Activated CD4-positive, alpha-beta memory T cell treated with anti-CD3 and anti-CD28 coated beads for 36 hours (primary cell): ENCODE measurements at regions not wholly inside any gene's neighbourhood (a gene's known extent, or its start where the extent isn't known, plus 50 kb on each side); places are given as distances from the start of the nearest gene placed in this dataset.

Experiments
- CTCF ChIA-PET: fragments of 350-600 bp; sonication (Branson Sonifier 250); formaldehyde crosslinking; loops from one replicate; lab custom pipeline; 2021; ENCODE audit warnings: antibody characterized with exemption, inconsistent platforms; lab: Charles Lee
- POLR2A ChIA-PET: fragments of 350-600 bp; sonication (Branson Sonifier 250); formaldehyde crosslinking; loops from one replicate; lab custom pipeline; 2021; ENCODE audit warnings: antibody characterized with exemption; lab: Charles Lee
- DNase-seq: peaks from one replicate; pipeline ENCODE4 v3.0.0-alpha.2; 2020
- H3K27ac Mint-ChIP-seq: one replicate; pipeline ENCODE4 v1.8.0; 2021; ENCODE audit warnings: mixed read lengths
- H3K27me3 Mint-ChIP-seq: one replicate; pipeline ENCODE4 v1.8.0; 2021; ENCODE audit warnings: mixed read lengths
- H3K36me3 Mint-ChIP-seq: one replicate; pipeline ENCODE4 v1.8.0; 2021; ENCODE audit warnings: mixed read lengths
- H3K4me1 Mint-ChIP-seq: one replicate; pipeline ENCODE4 v1.8.0; 2021; ENCODE audit warnings: low read depth, mixed read lengths
- H3K4me3 Mint-ChIP-seq: one replicate; pipeline ENCODE4 v1.8.0; 2021; ENCODE audit warnings: mild to moderate bottlenecking, mixed read lengths
- H3K9me3 Mint-ChIP-seq: one replicate; pipeline ENCODE4 v1.8.0; 2021; ENCODE audit warnings: mixed read lengths
- intact Hi-C: fragments of 100-400 bp; cut with micrococcal nuclease; formaldehyde crosslinking; loops from one replicate; pipeline ENCODE4 v1.15.1; 2023

- CTCF ChIA-PET = no interaction called here
- intact Hi-C loops = no loop called here
- Mint-ChIP-seq H3K27me3 (no peaks in the 10 kb centered on the region), H3K27ac (no peak overlapping the region), H3K9me3 (no peaks in the 10 kb centered on the region), H3K4me1 (no peaks in the 10 kb centered on the region), H3K4me3 (no peak overlapping the region), H3K36me3 (no peaks in the 10 kb centered on the region)
- no peak for DNase-seq
- POLR2A ChIA-PET = no interaction called here
Observed at GRCh38 chr9:118170032-118170955, 466.1 kb downstream of the TLR4 start.

GRCh38 chr9:118177241-118177640 lies 473.0 kb downstream of the TLR4 start:
- Mint-ChIP-seq H3K9me3 (no peaks in the 10 kb centered on the region), H3K27me3 (no peaks in the 10 kb centered on the region), H3K36me3 (no peaks in the 10 kb centered on the region), H3K4me1 (no peaks in the 10 kb centered on the region), H3K4me3 (no peak overlapping the region), H3K27ac (no peak overlapping the region)
- ChIA-PET CTCF (no interaction called here), POLR2A (no interaction called here)
- intact Hi-C loops = no loop called here
- no peak for DNase-seq

GRCh38 chr9:118183576-118183975 lies 479.4 kb downstream of the TLR4 start:
- intact Hi-C loops = no loop called here
- no peaks in the 10 kb centered on the region for H3K4me1 Mint-ChIP-seq
- H3K27me3 Mint-ChIP-seq = no peaks in the 10 kb centered on the region
- no peak for DNase-seq
- ChIA-PET POLR2A (no interaction called here), CTCF (no interaction called here)
- H3K4me3 Mint-ChIP-seq = no peak overlapping the region
- H3K27ac Mint-ChIP-seq = no peak overlapping the region
- H3K36me3 Mint-ChIP-seq = no peaks in the 10 kb centered on the region
- peaks cover 7% of the 10 kb centered on the region for H3K9me3 Mint-ChIP-seq

- intact Hi-C loops = no loop called here
- ChIA-PET POLR2A (no interaction called here), CTCF (no interaction called here)
- DNase-seq = no peak
- peaks cover 10% of the 10 kb centered on the region for H3K9me3 Mint-ChIP-seq
- H3K4me1 Mint-ChIP-seq = no peaks in the 10 kb centered on the region
- no peak overlapping the region for H3K27ac Mint-ChIP-seq
- no peaks in the 10 kb centered on the region for H3K27me3 Mint-ChIP-seq
- H3K36me3 Mint-ChIP-seq = no peaks in the 10 kb centered on the region
- H3K4me3 Mint-ChIP-seq = no peak overlapping the region
Observed at GRCh38 chr9:118187408-118187807, 483.2 kb downstream of the TLR4 start.

- H3K27me3 Mint-ChIP-seq = no peaks in the 10 kb centered on the region
- POLR2A ChIA-PET = no interaction called here
- no peak for DNase-seq
- no peaks in the 10 kb centered on the region for H3K4me1 Mint-ChIP-seq
- peaks cover 8% of the 10 kb centered on the region for H3K9me3 Mint-ChIP-seq
- intact Hi-C loops = no loop called here
- H3K36me3 Mint-ChIP-seq = peaks cover 2% of the 10 kb centered on the region
- no peak overlapping the region for H3K4me3 Mint-ChIP-seq
- no peak overlapping the region for H3K27ac Mint-ChIP-seq
- CTCF ChIA-PET = no interaction called here
Observed at GRCh38 chr9:118189615-118190014, 485.4 kb downstream of the TLR4 start.

- intact Hi-C loops = no loop called here
- no peak overlapping the region for H3K4me3 Mint-ChIP-seq
- peaks cover 2% of the 10 kb centered on the region for H3K36me3 Mint-ChIP-seq
- H3K9me3 Mint-ChIP-seq = peaks cover 8% of the 10 kb centered on the region
- H3K4me1 Mint-ChIP-seq = no peaks in the 10 kb centered on the region
- no peak for DNase-seq
- CTCF ChIA-PET = no interaction called here
- H3K27ac Mint-ChIP-seq = no peak overlapping the region
- no peaks in the 10 kb centered on the region for H3K27me3 Mint-ChIP-seq
- POLR2A ChIA-PET = no interaction called here
Observed at GRCh38 chr9:118192807-118193206, 488.6 kb downstream of the TLR4 start.

GRCh38 chr9:118209343-118209742 lies 505.1 kb downstream of the TLR4 start:
- no peaks in the 10 kb centered on the region for H3K36me3 Mint-ChIP-seq
- H3K27me3 Mint-ChIP-seq = no peaks in the 10 kb centered on the region
- no peak overlapping the region for H3K27ac Mint-ChIP-seq
- DNase-seq = no peak
- POLR2A ChIA-PET = no interaction called here
- CTCF ChIA-PET = no interaction called here
- no peak overlapping the region for H3K4me3 Mint-ChIP-seq
- intact Hi-C loops = no loop called here
- H3K9me3 Mint-ChIP-seq = peaks cover 5% of the 10 kb centered on the region
- H3K4me1 Mint-ChIP-seq = no peaks in the 10 kb centered on the region

GRCh38 chr9:118215549-118215948 lies 511.3 kb downstream of the TLR4 start:
- H3K4me3 Mint-ChIP-seq = no peak overlapping the region
- H3K36me3 Mint-ChIP-seq = no peaks in the 10 kb centered on the region
- H3K9me3 Mint-ChIP-seq = no peaks in the 10 kb centered on the region
- H3K4me1 Mint-ChIP-seq = no peaks in the 10 kb centered on the region
- intact Hi-C loops = no loop called here
- H3K27ac Mint-ChIP-seq = no peak overlapping the region
- CTCF ChIA-PET = no interaction called here
- DNase-seq = no peak
- POLR2A ChIA-PET = no interaction called here
- no peaks in the 10 kb centered on the region for H3K27me3 Mint-ChIP-seq

GRCh38 chr9:118222375-118222774 lies 518.2 kb downstream of the TLR4 start:
- Mint-ChIP-seq H3K27me3 (no peaks in the 10 kb centered on the region), H3K9me3 (no peaks in the 10 kb centered on the region), H3K4me1 (no peaks in the 10 kb centered on the region), H3K36me3 (no peaks in the 10 kb centered on the region), H3K27ac (no peak overlapping the region), H3K4me3 (no peak overlapping the region)
- intact Hi-C loops = no loop called here
- DNase-seq = no peak
- ChIA-PET CTCF (no interaction called here), POLR2A (no interaction called here)

GRCh38 chr9:118223111-118223510 lies 518.9 kb downstream of the TLR4 start:
- Mint-ChIP-seq H3K36me3 (no peaks in the 10 kb centered on the region), H3K9me3 (no peaks in the 10 kb centered on the region), H3K27me3 (no peaks in the 10 kb centered on the region), H3K4me1 (no peaks in the 10 kb centered on the region), H3K4me3 (no peak overlapping the region), H3K27ac (no peak overlapping the region)
- intact Hi-C loops = no loop called here
- no peak for DNase-seq
- POLR2A ChIA-PET = no interaction called here
- CTCF ChIA-PET = no interaction called here

GRCh38 chr9:118230329-118230728 lies 526.1 kb downstream of the TLR4 start:
- Mint-ChIP-seq H3K27me3 (no peaks in the 10 kb centered on the region), H3K36me3 (no peaks in the 10 kb centered on the region), H3K27ac (no peak overlapping the region), H3K9me3 (peaks cover under 1% of the 10 kb centered on the region), H3K4me3 (no peak overlapping the region), H3K4me1 (no peaks in the 10 kb centered on the region)
- intact Hi-C loops = no loop called here
- POLR2A ChIA-PET = no interaction called here
- CTCF ChIA-PET = no interaction called here
- no peak for DNase-seq

GRCh38 chr9:118236625-118237024 lies 532.4 kb downstream of the TLR4 start:
- Mint-ChIP-seq H3K4me1 (no peaks in the 10 kb centered on the region), H3K27ac (no peak overlapping the region), H3K27me3 (no peaks in the 10 kb centered on the region), H3K9me3 (peaks cover 6% of the 10 kb centered on the region), H3K4me3 (no peak overlapping the region), H3K36me3 (no peaks in the 10 kb centered on the region)
- DNase-seq = no peak
- CTCF ChIA-PET = no interaction called here
- POLR2A ChIA-PET = no interaction called here
- intact Hi-C loops = no loop called here

GRCh38 chr9:118238139-118238538 lies 533.9 kb downstream of the TLR4 start:
- intact Hi-C loops = no loop called here
- H3K4me3 Mint-ChIP-seq = no peak overlapping the region
- DNase-seq = no peak
- ChIA-PET CTCF (no interaction called here), POLR2A (no interaction called here)
- no peaks in the 10 kb centered on the region for H3K27me3 Mint-ChIP-seq
- no peaks in the 10 kb centered on the region for H3K4me1 Mint-ChIP-seq
- H3K36me3 Mint-ChIP-seq = no peaks in the 10 kb centered on the region
- no peak overlapping the region for H3K27ac Mint-ChIP-seq
- H3K9me3 Mint-ChIP-seq = peaks cover 6% of the 10 kb centered on the region
